Lung (tissue), 11 donors: ENCODE measurements at regions not wholly inside any gene's neighbourhood (a gene's known extent, or its start where the extent isn't known, plus 50 kb on each side); places are given as distances from the start of the nearest gene placed in this dataset.

Experiments used
- ATAC-seq: fragments of 200-7000 bp; cut with Tn5 transposase; one replicate; pipeline ENCODE4 v1.9.1; 2020; ENCODE audit warnings: moderate number of reproducible peaks; ENCODE audit not compliant: insufficient read depth, low FRiP score
- DNase-seq, 3 donors: peaks; one replicate each; pipeline ENCODE4 v3.0.0-alpha.2; 2013 to 2017
- H3K27ac ChIP-seq, 2 donors: one replicate each; pipeline ENCODE4 v1.5.1; 2013; ENCODE audit warnings: mild to moderate bottlenecking in 2 of 2, moderate library complexity in 2 of 2, control low read depth in 1 of 2, inconsistent platforms in 1 of 2, low read depth in 1 of 2, low read length in 1 of 2
- H3K27me3 ChIP-seq, 3 donors: one replicate each; pipeline ENCODE4 v1.5.1; 2013; ENCODE audit warnings: low read length in 2 of 3; ENCODE audit not compliant: control insufficient read depth in 3 of 3, insufficient read depth in 3 of 3
- H3K36me3 ChIP-seq, 4 donors: one replicate each; pipeline ENCODE4 v1.5.1; 2013; ENCODE audit warnings: low read length in 4 of 4, mild to moderate bottlenecking in 1 of 4, moderate library complexity in 1 of 4; ENCODE audit not compliant: control insufficient read depth in 4 of 4, insufficient read depth in 4 of 4
- H3K4me1 ChIP-seq, 5 donors: one replicate each; pipeline ENCODE4 v1.5.1; 2013; ENCODE audit warnings: low read length in 5 of 5, mild to moderate bottlenecking in 2 of 5, moderate library complexity in 1 of 5; ENCODE audit not compliant: control insufficient read depth in 5 of 5, insufficient read depth in 5 of 5
- H3K4me3 ChIP-seq: one replicate; pipeline ENCODE4 v1.5.1; 2013; ENCODE audit warnings: mild to moderate bottlenecking, control low read depth, moderate library complexity
- H3K9ac ChIP-seq, 2 donors: one replicate each; pipeline ENCODE4 v1.5.1; 2013; ENCODE audit warnings: low read length in 2 of 2, control low read depth in 1 of 2; ENCODE audit not compliant: insufficient read depth in 1 of 2
- H3K9me3 ChIP-seq, 4 donors: one replicate each; pipeline ENCODE4 v1.5.1; 2013; ENCODE audit warnings: low read length in 3 of 4, mild to moderate bottlenecking in 1 of 4, moderate library complexity in 1 of 4; ENCODE audit not compliant: control insufficient read depth in 4 of 4, insufficient read depth in 3 of 4
- WGBS, 2 donors: extraction: QIAGEN DNeasy Blood & Tissue Kit; methylation state at CpG; one replicate each; pipeline ENCODE4 v1.1.7; 2013; 5-methylcytosine and 5-hydroxymethylcytosine counted together
- TF ChIP-seq, protein P1 (sequence below): IDR thresholded peaks from 2 replicates; pipeline ENCODE4 v1.5.1; 2012; ENCODE audit warnings: mild to moderate bottlenecking; ENCODE audit errors: control extremely low read depth, extremely low read depth
- donor health status: control.
- donor health status: control.
- donor health status: Bipolar disorder and iron deficiency.
- donor health status: healthy.
- donor health status: DM: yes; HTN: yes; CAD: no.

DNA sequence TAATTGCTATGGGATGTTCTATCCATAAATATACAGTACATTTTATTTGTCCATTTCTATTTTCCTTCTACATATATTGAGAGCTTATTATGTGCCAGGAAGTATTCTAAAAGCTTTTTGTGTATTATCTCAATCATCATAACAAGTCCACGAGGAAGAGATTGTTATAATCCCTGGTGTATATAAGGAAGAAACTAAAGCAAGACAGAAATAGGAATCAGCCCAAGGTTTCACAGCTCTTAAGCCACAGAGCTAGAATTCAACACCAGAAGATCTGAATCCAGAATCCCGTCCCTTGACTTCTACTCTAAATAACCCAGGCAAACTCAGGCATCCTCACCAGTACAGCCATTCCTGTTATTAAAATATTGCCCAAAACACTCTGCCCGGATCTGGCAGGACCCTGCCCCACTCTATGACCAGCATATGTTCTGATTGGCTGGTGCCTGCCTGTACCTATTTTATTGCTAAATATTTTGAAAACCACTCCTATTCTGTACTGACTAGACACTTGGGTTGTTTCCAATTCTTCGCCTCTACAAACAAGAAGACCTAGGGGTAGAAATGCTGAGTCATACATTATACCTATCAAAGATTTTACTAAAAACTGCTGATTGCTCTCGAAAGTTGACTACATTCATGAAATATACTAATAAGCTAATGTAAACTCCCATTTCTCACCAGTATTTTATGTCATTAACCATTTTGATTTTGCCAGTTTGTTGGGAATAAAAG, 297.4 kb downstream of the ENC1 start:
- H3K27ac ChIP-seq = no peak overlapping the region
- H3K4me3 ChIP-seq = no peak overlapping the region
- TF ChIP-seq, protein P1, sequence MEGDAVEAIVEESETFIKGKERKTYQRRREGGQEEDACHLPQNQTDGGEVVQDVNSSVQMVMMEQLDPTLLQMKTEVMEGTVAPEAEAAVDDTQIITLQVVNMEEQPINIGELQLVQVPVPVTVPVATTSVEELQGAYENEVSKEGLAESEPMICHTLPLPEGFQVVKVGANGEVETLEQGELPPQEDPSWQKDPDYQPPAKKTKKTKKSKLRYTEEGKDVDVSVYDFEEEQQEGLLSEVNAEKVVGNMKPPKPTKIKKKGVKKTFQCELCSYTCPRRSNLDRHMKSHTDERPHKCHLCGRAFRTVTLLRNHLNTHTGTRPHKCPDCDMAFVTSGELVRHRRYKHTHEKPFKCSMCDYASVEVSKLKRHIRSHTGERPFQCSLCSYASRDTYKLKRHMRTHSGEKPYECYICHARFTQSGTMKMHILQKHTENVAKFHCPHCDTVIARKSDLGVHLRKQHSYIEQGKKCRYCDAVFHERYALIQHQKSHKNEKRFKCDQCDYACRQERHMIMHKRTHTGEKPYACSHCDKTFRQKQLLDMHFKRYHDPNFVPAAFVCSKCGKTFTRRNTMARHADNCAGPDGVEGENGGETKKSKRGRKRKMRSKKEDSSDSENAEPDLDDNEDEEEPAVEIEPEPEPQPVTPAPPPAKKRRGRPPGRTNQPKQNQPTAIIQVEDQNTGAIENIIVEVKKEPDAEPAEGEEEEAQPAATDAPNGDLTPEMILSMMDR = no peak
- ATAC-seq (no peak), DNase-seq (no peak)
- no peaks in the 10 kb centered on the region for H3K9me3 ChIP-seq
- no peaks in the 10 kb centered on the region for H3K36me3 ChIP-seq
- H3K27me3 ChIP-seq = no peaks in the 10 kb centered on the region
- WGBS, 2 donors = 73 to 88% methylated on average over 5 of the region's 5 CpGs
- H3K4me1 ChIP-seq = peaks cover 0 to 4% (median 0%) of the 10 kb centered on the region in 5 donors
- H3K9ac ChIP-seq = no peak overlapping the region

DNA sequence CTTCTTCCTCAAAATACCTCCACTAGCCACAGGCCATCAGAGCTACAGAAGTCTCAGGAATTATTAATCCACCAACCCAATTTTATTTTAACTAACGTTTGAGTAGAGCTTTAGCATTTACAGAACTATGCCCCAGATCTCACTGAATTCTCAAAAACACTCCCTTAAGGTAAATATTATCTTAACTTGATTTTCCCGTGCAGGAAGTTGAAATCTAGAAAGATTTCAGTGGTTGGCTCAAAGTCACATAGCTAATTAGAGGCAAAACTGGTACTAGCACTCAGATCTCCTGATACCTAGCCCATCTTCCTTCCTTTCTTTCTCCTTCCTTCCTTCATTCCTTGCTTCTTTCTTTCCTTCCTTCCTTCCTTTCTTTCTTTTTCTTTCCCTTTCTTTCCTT, 298.3 kb downstream of the ENC1 start:
- ATAC-seq = no peak

DNA sequence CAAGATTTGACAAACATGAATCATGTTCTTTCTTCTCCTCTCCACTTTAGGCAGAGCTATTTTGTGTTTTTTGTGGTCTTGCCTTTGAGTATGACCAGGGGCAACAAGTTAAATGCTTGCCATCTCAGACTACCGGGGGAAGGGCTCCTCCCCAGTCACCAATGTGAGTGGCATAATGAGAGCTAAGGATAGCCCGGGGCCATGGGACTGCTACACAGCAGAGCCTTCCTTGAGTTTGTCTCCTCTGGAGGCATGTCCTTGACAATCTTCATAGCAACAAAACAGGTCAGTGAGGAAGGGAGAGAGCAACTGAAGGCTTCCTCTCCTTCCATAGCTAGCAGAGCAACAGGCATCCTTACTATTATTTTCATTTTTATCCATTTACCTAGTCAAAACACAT, 299.3 kb downstream of the ENC1 start:
- Histone ChIP-seq H3K27me3 (no peaks in the 10 kb centered on the region), H3K27ac (no peak overlapping the region), H3K9me3 (no peaks in the 10 kb centered on the region), H3K36me3 (no peaks in the 10 kb centered on the region), H3K4me1 (peaks cover 0 to 4% (median 0%) of the 10 kb centered on the region in 5 donors), H3K9ac (no peak overlapping the region), H3K4me3 (no peak overlapping the region)
- 89 to 91% methylated on average over 2 of the region's 2 CpGs for WGBS, 2 donors
- DNase-seq (no peak), ATAC-seq (no peak)
- TF ChIP-seq, protein P1 = no peak

More for the DNA sequence above, 298.3 kb downstream of the ENC1 start:
- 34 to 73% methylated on average over 2 of the region's 2 CpGs for WGBS, 2 donors
- TF ChIP-seq, protein P1 = no peak
- Histone ChIP-seq H3K9ac (no peak overlapping the region), H3K4me1 (peaks cover 0 to 4% (median 0%) of the 10 kb centered on the region in 5 donors), H3K27ac (no peak overlapping the region), H3K36me3 (no peaks in the 10 kb centered on the region), H3K27me3 (no peaks in the 10 kb centered on the region), H3K4me3 (no peak overlapping the region), H3K9me3 (no peaks in the 10 kb centered on the region)
- DNase-seq = no peak
